ENCODE measurements at regions not wholly inside any gene's neighbourhood (a gene's known extent, or its start where the extent isn't known, plus 50 kb on each side); places are given as distances from the start of the nearest gene placed in this dataset.
"Not testable (repeated sequence)": the region's sequence is repeated elsewhere in the genome, so short reads cannot be mapped to it uniquely, and the experiment has no call there.

DNA sequence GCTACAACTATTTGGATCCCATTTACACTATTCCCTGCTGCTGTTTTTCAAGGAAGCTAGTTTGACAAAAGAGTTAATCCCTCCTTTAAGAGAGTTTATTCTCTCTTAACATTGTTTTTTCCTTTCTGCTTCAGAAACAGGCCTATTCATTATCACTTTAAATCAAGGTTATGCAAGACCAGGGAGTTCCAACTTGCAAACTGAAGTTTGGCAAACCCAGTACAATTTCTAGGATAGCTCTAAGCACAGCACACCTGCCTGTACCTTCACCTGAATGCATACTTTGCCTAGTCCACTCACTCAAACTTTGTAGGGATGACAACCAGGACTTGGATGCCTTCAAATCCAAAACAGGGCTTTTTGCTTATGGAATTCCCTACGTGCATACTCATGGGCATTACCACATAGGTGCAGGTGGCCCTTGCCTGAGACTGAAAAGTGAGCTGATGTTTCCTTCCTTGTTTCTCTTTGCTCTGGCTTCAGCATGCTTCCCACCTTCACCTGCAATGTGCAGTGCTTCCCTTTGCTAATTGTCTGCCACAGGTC, 193.8 kb upstream of the MMADHC start:
- no peak for DNase-seq

- no peak for DNase-seq
Observed at GRCh38 chr2:149773006-149773405, 185.4 kb upstream of the MMADHC start.

DNA sequence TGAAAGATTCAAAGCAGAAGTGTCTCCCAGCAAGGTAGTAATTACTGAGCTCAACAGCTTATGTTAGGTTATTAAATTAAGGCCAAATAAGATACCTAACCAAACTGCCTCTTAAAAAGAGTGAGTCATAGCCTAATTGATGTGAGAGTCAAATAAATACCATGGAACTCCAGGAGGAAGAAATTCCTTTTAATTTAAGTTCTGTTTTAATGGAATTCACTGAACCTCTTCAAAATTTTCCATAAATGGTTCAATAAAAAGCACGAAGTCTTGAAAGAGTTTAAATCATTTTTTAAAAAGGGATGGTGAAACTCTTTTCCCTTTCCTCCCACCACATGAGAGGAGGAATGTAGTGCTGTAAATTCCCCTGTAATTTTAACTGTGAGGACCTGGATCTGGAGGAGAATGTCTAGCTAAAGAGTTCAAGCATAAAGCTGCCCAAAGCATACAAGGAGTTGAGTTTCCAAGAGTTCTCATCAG, 180.8 kb upstream of the MMADHC start:
- no peak for DNase-seq

DNA sequence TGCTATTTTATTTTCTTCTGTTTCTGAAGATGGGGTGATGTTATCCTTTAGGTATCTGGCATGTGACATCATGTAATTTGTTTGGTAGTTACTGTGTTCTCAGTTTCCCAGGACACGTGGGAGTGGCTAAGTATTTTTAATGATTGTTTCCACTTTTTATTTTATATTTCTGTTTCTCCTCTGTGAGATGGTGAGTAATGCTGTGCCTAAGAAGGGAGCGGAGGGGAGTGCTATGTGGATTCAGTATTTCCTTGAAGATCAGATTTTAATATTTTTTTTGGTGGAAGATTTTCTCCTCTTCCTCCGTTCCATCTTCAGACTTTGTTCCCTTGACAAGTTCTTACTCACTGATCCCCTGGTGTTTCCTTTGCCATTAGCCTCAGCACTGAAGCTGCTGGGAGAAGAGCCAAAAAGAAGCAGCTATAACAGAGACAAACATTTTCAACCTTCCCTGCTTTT, 180.0 kb upstream of the MMADHC start:
- no peak for DNase-seq

- DNase-seq, result no peak
Observed at GRCh38 chr2:149766339-149766738, 178.8 kb upstream of the MMADHC start.

GRCh38 chr2:149765636-149766035, 178.1 kb upstream of the MMADHC start:
- no peak for DNase-seq

DNA sequence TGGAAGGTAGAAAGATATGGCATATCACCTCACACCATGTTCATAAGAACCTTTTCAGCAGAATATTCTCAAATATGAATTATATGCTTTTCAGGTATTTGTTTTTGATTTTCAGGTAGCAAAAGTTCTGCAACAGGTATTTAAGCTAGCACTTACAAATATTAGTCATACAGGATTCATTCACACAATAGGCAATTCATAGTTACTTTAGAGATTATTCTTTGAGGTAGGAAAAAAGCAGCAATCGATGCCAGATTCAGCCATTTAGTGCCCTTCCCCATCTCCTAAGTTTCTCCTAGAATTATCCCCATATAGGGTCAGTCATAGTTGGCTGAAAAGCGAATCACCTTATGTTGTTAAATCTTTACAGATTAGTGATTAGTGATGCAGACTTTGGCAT, 177.4 kb upstream of the MMADHC start:
- DNase-seq, result no peak

DNA sequence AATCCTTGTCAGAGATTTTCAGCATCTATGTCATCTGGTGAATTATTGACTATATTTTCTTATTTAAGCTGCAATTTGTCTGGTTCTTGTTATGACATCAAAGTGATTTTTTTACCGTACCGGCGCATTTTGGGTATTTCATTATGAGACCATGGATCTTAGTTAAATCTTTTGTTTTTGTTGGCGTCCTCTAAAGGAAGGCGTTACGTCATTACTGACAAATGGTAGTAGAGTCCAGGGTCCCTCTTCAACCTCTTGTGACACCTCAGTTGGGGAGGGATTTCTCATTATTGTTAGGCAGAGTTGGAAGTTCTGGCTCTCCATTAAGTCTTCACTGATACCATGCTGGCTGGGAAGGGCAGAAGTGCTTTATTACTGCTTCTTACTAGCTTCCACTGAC, 175.8 kb upstream of the MMADHC start:
- DNase-seq, result no peak

DNA sequence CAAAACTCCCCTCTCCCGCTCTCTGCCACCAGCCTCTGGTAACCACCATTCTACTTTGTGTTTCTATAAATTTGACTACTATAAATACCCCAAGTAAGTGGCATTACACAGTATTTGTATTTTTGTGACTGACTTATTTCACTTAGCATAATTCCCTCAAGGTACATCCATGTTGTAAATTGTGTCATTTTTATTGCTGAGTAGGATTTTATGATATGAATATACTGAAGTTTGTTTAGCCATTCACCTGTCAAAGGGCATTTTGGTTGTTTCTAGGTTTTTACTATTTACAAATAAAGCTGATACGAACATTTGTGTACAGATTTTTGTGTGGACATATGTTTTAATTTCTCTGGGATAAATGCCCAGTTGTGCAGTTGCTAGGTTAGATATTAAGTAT, 174.0 kb upstream of the MMADHC start:
- DNase-seq, result no peak

- DNase-seq, result not testable (repeated sequence)
Observed at GRCh38 chr2:149759382-149759781, 171.8 kb upstream of the MMADHC start.

DNA sequence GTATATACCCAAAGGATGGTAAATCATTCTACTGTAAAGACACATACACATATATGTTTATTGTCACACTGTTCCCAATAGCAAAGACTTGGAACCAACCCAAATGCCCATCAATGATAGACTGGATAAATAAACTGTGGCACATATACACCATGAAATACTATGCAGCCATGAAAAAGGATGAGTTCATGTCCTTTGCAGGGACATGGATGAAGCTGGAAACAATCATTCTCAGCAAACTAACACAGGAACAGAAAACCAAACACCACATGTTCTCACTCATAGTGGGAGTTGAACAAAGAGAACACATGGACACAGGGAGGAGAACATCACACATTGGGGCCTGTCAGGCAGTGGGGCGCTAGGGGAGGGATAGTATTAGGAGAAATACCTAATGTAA, 167.1 kb upstream of the MMADHC start:
- not testable (repeated sequence) for DNase-seq

DNA sequence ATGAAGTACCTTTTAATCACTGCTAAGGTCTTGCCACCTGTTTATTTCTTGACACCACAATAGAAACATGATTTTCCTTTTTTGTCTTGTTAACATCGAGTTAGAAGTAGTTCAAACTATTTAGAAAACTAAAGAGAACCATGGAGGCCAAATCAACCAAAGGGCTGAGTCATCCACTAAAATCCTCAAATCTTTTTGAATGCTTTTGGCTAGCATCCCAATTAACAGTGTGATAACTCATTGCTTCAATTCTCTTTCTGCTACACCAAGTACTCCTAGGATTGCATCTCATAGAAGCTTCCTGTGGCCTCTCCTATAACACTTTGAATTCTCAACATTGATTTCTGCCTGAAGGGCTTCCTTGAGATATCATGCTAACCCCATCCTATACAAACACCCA, 159.9 kb upstream of the MMADHC start:
- DNase-seq, result no peak

GRCh38 chr2:149745396-149746230, 158.0 kb upstream of the MMADHC start:
- DNase-seq, result no peak

DNA sequence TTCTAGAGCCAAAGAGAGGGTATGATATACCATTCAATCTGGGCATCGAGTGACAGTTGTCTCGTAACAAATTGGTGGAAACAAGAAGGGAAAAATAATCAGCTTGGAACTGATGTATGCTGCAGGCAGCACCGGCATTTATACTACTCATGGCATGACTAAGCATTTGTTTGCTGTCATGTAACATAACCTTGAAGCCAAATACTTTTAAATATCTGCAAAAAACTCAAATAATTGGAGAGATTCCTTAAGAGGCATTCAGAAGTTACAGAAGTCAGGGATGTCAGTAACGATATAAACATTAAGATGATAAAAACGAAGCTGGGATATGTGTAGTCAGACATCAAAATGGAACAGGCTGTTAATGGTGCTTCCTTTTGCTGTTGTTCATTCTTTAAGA, 157.3 kb upstream of the MMADHC start:
- DNase-seq, result no peak

DNA sequence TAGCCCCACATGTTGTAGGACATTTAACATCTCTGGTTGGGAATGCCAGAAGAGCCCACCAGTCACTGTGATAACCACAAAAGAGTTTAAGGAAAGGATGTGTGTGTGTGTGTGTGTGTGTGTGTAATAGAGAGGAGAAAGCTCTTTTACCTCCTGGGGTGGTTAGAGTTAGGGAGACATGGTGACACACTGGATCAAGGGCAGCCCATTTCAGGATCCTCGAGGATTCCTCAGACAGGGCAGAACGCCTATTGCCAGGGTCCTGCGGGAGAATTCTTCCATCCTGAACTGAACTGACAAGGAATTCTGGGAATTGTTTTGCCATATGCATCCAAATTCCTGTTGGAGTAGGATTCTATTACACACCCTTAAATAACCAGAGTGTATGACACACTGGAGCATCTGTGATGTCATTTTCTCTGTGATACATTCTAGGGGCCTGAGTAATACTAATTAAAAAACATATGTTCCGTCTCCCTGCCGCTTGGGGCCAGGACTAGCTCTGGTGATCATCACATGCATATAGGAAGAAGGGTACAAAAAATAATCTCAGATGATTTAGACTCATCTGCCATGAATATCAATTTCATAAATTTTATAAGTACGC, 156.4 kb upstream of the MMADHC start:
- DNase-seq, result no peak

GRCh38 chr2:149741646-149742045, 154.1 kb upstream of the MMADHC start:
- no peak for DNase-seq

DNA sequence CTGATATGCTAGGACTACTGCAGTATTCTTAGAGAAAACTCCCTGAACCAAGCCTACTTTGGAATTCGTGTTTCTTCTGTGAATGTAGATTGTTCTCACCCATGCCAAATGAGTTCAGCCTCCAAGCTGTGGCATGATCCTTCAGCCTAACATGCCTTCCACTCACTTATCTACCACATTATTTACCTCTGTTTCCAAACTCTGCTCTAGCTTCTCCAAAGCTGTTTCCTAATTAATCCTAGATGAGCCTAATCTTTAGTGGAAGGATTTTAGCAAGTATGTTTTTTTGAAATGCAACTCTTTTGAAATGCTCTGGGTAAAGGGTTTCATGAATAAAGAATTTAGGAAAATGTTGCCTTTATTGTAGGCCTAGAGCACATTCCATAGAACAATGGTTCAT, 152.9 kb upstream of the MMADHC start:
- DNase-seq, result no peak

- DNase-seq, result no peak
Observed at GRCh38 chr2:149739883-149740265, 152.3 kb upstream of the MMADHC start.

- DNase-seq, result no peak
Observed at GRCh38 chr2:149739171-149739882, 151.8 kb upstream of the MMADHC start.

DNA sequence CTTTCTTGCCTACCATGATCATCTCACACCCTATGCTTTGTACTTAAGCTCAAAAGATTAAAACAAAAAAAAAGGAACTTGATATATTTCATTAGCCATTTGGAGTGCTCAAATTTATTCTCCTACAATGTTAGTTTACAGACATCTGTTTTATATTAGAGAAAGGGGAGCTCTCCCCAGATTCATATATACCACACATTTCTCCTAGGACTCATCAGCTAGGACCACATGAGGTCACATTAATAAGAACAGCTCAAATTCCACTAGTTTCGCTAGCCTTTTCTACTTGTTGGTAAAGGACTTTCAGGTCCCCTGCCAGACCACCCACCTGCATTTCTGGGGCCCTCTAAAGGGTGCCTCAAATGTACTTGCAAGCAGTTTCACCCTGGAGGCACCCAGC, 151.2 kb upstream of the MMADHC start:
- DNase-seq, result no peak

GRCh38 chr2:149737896-149738295, 150.3 kb upstream of the MMADHC start:
- no peak for DNase-seq

GRCh38 chr2:149735237-149735958, 147.8 kb upstream of the MMADHC start:
- no peak for DNase-seq

All from SHP77 treated with DMSO at 0.1 percent for 48 hours (cell line).